ENCODE measurements at regions not wholly inside any gene's neighbourhood (a gene's known extent, or its start where the extent isn't known, plus 50 kb on each side); places are given as distances from the start of the nearest gene placed in this dataset.

GRCh38 chr6:63371104-63371715 is 51.4 kb upstream of the LGSN start:
- no peak for DNase-seq (ENCODE audit: low spot score)
- no peak for TF ChIP-seq CTCF (IDR thresholded peaks at IDR 0.05; ENCODE audit: extremely low read depth, missing control alignments)

- no peak for DNase-seq (ENCODE audit: low spot score)
- TF ChIP-seq CTCF (IDR thresholded peaks at IDR 0.05; ENCODE audit: extremely low read depth, missing control alignments), result no peak
Observed at GRCh38 chr6:63372951-63373533, 53.3 kb upstream of the LGSN start.

- DNase-seq (ENCODE audit: low spot score), result no peak
- TF ChIP-seq CTCF (IDR thresholded peaks at IDR 0.05; ENCODE audit: extremely low read depth, missing control alignments), result no peak
Observed at GRCh38 chr6:63389191-63389844, 69.5 kb upstream of the LGSN start.

GRCh38 chr6:63391203-63391970 is 71.6 kb upstream of the LGSN start:
- DNase-seq (ENCODE audit: low spot score), result no peak
- TF ChIP-seq CTCF (IDR thresholded peaks at IDR 0.05; ENCODE audit: extremely low read depth, missing control alignments), result no peak

- DNase-seq (ENCODE audit: low spot score), result no peak
- no peak for TF ChIP-seq CTCF (IDR thresholded peaks at IDR 0.05; ENCODE audit: extremely low read depth, missing control alignments)
Observed at GRCh38 chr6:63392092-63392724, 72.4 kb upstream of the LGSN start.

- TF ChIP-seq CTCF (IDR thresholded peaks at IDR 0.05; ENCODE audit: extremely low read depth, missing control alignments), result no peak
- no peak for DNase-seq (ENCODE audit: low spot score)
Observed at GRCh38 chr6:63394656-63395308, 75.0 kb upstream of the LGSN start.
